Medulla oblongata (tissue), 1 donor: ENCODE measurements at regions not wholly inside any gene's neighbourhood (a gene's known extent, or its start where the extent isn't known, plus 50 kb on each side); places are given as distances from the start of the nearest gene placed in this dataset.

Experiments
- DNase-seq: peaks from one replicate; pipeline ENCODE4 v3.0.0-alpha.2; 2015; ENCODE audit errors: extremely low spot score

- DNase-seq = no peak
Observed at GRCh38 chr11:76607431-76607830, 63.1 kb downstream of the LRRC32 start.

DNA sequence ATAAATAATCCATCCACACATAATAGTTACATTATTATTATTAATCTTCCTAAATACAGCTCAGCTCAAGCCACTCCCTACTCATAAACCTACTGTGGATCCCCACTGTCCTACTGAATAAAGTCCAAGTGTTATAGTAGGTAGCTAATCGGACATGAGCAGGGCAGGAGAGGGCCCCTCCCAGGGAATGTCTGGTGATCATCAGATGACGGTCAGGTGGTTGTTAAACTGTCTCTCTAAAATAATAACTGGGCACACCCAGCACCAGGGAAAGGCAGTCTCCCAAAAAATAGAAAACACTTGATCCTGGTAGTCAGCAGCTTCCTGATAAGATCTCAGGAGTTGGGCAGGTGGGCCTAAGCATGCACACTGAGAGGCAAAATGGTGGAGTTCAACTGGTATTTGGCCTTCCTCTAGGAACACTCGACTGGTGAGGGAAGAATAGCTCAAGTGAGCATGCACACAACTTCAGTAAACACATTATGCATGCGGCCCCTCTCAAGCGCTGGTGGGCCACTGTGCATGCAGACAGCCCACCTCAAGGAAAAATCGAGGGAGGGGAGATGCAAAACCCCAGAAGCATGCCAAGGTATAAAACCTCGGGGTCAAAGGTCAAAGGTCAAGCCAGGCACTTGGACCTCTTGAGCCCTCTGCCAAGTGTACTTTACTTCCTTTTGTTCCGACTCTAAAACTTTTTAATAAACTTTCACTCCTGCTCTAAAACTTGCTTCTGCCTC is 65.0 kb downstream of the LRRC32 start:
- DNase-seq = no peak

GRCh38 chr11:76604626-76605241 is 65.8 kb downstream of the LRRC32 start:
- DNase-seq = peak; percentile 55

DNA sequence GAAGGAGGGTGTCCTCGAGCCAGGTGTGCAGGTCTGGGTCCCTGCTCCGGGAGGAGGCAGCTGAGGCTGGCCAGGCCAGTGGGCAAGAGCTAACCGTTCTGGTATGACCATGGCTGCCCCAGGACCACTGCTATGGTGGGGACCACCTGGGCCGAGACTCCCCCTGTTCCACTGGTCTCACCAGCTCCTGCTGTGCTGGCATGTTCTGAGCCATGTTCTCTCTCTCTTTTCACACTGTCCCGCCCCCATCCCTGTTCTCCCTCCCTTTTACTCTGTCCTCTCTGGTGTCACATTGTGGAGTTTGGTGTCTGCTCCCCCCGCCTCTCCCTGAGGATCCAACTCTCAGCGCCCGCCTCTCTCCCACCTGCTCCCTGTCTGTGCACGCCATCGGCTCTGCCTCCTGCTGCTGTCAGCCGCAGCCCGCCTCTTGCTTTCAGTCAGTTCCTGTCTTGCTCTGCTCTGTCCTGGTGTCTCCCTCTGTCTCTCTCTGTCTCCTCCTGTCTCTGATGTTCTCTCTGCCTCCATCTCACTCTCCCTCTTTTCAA is 66.4 kb downstream of the LRRC32 start:
- DNase-seq = no peak

DNA sequence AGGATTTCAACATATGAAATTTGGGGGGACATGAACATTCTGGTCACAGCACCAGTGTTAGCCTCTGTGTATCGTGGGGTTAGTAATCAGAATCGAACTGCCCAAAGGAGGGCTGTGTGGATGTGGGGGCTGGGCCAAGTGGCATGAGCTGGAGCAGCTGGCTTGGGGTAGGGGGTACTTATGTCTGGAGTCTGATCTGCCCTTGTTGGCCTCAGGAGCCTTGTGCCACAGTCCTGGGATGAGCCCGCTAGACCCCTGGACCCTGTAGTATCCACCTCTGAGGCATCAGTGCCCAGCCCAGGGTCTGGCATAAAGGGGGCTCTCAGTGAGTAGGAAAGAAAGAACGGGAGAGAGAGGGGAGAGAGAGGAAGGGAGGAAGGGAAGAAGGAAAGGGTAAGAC is 67.3 kb downstream of the LRRC32 start:
- DNase-seq = no peak
